Activated CD4-positive, alpha-beta T cell treated with anti-CD3 and anti-CD28 coated beads, Interleukin-2, amount 50 U/mL, for 4 hours (primary cell): ENCODE measurements at regions not wholly inside any gene's neighbourhood (a gene's known extent, or its start where the extent isn't known, plus 50 kb on each side); places are given as distances from the start of the nearest gene placed in this dataset.

Source experiments
- DNase-seq, 2 experiments: peaks; one replicate each; pipeline ENCODE4 v3.0.0-alpha.2; 2020

GRCh38 chrX:14124562-14124961, 94.9 kb upstream of the GEMIN8 start:
- DNase-seq = no peak

- DNase-seq = peak; percentile 9 to 15
Observed at GRCh38 chrX:14095702-14096101, 66.0 kb upstream of the GEMIN8 start.

GRCh38 chrX:14094191-14094590, 64.5 kb upstream of the GEMIN8 start:
- no peak for DNase-seq

- DNase-seq = no peak
Observed at GRCh38 chrX:14084466-14084865, 54.8 kb upstream of the GEMIN8 start.

GRCh38 chrX:14083783-14084182, 54.1 kb upstream of the GEMIN8 start:
- DNase-seq = no peak

- DNase-seq = no peak
Observed at GRCh38 chrX:14079891-14080430, 50.3 kb upstream of the GEMIN8 start.
